NCI-H1048 (cell line): ENCODE measurements at regions not wholly inside any gene's neighbourhood (a gene's known extent, or its start where the extent isn't known, plus 50 kb on each side); places are given as distances from the start of the nearest gene placed in this dataset.

Experiments used
- DNase-seq: peaks from one replicate; lab custom pipeline; 2025; lab: John Stamatoyannopoulos, UW

DNA sequence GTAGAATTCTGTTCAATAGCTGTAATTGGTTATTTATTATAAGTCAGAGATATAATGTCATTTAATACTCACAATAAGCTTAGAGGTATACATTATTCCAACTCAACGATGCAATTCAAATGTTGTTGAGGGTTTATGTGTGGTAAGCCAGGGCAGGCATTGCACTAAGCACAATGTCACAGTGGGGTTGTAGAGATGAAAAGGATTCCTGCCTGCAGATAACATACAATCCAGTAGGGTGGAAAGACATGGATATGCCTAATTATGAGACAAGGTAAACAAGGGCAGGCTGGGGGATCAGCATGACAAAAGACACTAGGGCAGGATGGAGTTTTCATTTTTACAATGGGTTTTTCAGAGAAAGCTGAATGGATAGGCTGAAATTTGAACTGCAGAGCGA, 98.7 kb upstream of the PALM2AKAP2 start:
- no peak for DNase-seq

- no peak for DNase-seq
Observed at GRCh38 chr9:109682227-109682626, 97.8 kb upstream of the PALM2AKAP2 start.

- DNase-seq = no peak
Observed at GRCh38 chr9:109683521-109683920, 96.5 kb upstream of the PALM2AKAP2 start.

DNA sequence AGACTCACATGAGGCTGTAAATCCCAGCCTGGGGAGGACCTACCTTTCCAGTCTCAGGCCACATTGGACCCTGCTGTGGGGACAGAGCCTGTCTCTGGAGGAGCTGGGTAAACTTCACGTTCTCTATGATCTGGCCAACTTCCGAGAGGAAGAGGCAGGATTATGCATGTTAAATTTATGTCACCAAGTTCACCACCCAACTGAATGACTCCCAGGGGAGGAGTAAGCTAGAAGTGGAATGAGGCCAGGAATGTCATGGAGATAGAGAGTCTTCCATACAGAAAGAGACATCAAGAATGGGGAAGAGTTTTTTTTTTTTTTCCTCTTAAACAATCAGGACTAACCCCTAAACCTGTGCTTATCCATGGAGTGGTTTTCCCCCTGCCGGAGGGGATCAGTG, 90.3 kb upstream of the PALM2AKAP2 start:
- no peak for DNase-seq

DNA sequence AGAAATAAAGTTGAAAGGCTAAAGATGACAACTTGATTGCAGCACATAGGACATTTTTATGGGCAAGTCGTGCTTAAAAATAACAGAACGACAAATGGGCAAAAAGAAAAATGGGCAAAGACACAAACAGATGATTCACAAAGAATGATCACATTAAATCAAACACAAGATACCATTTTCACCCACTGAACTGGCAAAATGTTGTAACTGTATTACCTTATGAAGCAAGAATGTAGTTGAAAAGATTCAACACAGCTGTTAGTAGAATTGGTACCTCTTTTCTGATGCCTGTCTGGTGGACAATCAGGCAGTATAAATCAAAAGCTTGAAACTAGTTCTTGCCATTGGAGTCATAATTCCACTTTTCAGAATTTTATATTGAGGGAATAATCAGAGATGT, 81.0 kb upstream of the PALM2AKAP2 start:
- DNase-seq = no peak

DNA sequence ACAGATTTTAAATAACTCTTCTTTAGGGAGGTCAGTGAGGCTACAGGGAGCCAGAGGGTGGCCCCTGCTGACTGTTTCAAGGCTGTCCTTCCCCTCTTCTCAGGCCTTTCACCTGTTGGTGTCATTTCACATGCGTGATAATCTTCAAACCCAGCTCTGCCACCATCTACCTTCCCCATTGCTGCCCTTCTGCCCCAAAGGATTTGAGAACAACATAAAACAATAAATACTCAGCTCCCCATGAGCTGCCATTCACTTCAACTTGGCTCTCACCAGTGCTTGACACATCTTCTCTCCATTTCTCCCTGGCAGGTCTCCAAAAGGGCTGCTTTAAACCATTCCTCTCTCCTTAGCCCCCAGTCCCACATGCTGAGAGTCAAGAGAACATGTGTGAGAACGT, 75.5 kb upstream of the PALM2AKAP2 start:
- no peak for DNase-seq

DNA sequence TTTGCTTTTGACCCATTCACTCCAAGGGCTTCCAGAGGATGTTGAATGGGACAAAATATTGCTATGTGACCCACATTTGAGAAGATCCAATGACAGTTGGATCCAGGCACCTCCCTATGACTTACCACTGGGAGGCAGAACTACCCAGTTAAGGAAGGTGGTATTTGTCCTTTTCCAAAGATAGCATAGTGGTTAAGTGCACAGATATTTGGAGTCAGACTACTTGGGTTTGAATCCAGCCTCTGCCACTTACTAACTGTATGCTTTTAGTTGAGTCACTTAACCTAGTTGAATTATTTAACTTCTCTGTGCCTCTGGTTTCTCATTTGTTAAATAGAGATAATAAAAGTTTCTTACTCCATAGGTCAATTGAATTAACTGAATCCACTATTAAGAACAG, 74.5 kb upstream of the PALM2AKAP2 start:
- no peak for DNase-seq

DNA sequence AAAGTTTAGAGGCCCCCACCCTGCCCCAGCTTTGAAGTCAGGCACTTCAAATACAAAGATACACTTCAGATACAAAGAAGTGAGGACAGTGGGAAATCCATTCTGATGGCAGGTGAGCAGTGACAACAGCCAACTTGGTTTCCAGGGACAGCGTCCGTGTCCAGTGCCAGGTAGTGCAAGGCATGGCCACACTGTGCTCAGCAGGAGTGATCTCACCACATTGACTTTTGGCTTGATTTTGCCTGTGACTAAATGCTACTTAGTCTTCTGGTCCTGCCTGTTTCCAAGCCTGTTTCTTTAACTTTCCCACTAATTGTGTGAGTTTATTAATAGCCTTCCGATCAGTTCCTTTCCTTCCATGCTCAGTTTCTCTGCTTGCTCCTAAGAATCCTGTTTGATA, 72.6 kb upstream of the PALM2AKAP2 start:
- DNase-seq = no peak

DNA sequence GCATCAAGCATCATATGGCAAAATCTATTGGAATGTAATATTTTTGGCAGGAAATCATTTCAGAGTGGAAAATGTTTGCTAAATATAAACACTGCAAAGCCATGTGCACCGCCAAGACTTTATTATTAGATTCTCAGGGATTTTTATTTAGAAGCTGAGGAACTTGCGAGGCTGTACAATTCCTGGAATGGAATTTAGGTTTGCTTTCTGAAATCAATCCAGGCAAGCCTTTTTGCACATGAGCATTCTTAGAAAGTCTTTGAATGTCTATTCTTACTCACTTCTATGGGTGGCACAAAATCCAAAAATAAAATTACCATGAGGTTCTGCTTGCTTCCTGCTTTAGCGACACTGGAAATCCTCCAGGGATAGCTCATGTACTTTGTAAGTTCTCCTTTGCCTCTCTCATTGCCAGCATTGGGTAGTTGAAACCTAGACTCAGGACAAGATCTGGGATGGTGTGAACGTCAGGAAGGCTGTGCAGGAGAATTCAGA, 71.5 kb upstream of the PALM2AKAP2 start:
- no peak for DNase-seq

DNA sequence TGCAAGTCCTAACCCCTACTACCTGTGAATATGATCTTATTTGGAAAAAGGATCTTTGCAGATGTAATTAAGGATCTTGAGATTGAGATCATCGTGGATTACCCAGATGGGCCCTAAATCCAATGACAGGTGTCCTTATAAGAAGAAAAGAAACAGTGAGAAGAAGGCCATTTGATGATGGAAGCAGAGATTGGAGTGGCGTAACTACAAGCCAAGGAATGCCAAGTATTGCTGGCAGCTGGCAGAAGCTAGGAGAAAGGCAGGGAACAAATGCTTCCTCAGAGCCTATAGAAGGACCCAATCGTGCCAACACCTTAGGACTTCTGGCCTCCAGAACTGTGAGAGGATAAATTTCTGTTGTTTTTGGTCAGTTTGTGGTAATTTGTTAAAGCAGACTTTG, 70.1 kb upstream of the PALM2AKAP2 start:
- DNase-seq = no peak

DNA sequence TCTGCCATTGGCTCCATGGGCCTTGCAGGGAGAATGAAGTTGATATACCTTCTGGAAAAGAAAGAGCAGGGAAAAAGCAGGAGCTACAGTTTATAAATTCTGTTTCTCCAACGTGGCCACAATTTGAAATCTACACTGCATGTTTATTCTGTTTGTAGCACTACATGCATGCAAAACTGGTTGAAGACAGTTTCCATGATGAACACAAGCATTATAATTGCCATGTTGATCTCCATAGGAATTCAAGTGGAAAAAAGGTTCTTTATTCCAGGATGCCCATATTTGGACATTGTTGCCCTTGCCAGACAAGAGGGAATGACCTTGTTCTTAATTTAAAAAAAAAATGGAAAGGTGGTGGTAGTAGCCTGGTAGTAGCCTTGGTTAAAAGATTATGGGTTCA, 69.2 kb upstream of the PALM2AKAP2 start:
- DNase-seq = no peak

DNA sequence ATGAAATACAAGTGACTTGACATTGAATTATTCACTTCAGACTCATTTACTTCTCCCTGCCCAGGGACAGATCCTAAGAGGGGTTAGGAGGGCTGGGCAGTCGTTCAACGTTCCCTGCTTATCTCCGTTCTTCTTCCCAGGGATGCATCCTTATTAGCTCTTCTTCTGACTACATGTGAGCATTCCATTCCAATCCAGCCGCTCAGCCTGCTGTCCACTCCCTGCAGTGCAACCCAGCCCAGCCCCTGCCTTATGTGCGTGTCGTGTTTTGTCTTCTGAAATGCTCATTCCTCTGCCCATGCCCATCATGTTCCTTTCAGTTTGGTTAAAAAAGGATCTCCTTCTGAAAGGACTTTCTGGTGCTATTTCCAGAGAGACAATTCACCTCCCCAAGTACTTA, 64.7 kb upstream of the PALM2AKAP2 start:
- DNase-seq = no peak

GRCh38 chr9:109716631-109717030, 63.4 kb upstream of the PALM2AKAP2 start:
- DNase-seq = no peak

DNA sequence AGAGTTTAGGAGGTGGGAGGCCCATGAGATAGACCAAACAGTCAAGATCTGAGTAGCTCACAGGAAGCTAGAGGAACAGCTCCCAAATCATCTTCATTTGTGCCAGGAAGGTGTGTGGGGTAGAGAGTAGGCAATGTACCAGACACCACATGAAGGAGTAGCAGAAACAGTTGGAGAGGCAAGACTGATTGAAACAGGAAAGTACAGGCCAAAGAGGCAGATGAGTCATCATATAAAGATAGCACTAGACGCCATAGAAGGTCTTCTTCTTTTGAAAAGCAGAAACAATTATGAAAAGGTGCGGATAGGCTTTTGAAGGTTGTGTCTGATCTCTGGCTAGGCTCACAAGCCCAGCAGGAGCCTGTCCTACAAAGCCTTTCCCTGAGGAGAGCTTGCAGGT, 62.7 kb upstream of the PALM2AKAP2 start:
- no peak for DNase-seq

DNA sequence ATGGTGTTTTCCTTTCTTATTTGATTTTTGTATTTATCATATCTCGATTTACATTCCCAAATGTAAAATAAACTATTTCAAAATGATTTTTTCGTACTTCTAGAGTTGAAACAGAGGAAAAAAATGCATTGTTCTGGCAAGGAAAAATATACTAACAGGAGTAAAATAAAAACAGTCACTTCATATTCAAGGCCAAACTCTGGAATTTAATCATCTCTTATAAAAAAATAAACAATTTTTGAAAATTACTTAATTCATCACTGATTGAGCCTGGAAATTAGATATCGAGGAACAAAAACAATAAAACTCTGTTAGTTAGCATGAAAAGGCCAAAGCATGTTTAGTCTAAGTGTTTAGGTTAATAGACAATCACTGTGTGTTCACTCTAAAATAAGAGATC, 61.1 kb upstream of the PALM2AKAP2 start:
- DNase-seq = no peak

- no peak for DNase-seq
Observed at GRCh38 chr9:109721001-109721400, 59.0 kb upstream of the PALM2AKAP2 start.

- DNase-seq = no peak
Observed at GRCh38 chr9:109722007-109722406, 58.0 kb upstream of the PALM2AKAP2 start.

- DNase-seq = no peak
Observed at GRCh38 chr9:109723781-109724180, 56.2 kb upstream of the PALM2AKAP2 start.

DNA sequence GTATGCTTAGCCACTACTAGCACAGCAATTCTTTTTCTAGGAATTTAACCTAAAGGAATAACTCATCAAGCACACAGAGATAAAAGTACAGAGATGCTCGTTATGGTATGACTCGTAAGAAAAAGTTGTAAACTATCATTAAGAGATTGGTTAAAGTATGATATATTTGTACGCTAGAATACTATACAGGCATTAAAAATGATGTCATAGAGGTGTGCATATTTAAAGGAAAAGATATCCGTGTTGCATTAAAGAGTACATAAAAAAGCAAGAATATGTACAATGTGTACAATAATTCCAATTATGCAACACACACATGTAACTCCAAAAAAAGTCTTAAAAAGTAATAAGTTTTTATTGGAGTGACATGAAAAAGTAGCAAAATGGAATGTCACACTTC, 54.5 kb upstream of the PALM2AKAP2 start:
- DNase-seq = no peak

DNA sequence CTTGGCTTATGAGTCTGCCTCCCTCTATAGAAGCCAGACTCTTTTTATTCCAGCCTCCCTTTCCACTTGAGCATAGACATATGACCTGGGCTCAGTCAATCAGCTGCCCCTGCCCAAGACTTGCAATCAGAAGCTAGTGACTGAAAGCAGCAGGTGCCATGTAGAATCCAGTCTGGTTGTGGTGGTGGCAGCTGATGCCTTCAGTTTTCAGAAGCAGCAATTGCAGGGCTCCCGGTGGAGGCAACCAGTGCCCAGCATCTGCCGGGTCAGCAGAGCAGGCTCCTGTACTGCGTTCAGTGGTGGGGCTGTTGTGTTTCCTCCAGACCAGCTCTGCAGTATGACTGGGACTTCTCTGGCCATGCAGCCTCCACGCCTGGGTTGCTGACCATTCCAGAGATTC, 53.9 kb upstream of the PALM2AKAP2 start:
- DNase-seq = no peak

DNA sequence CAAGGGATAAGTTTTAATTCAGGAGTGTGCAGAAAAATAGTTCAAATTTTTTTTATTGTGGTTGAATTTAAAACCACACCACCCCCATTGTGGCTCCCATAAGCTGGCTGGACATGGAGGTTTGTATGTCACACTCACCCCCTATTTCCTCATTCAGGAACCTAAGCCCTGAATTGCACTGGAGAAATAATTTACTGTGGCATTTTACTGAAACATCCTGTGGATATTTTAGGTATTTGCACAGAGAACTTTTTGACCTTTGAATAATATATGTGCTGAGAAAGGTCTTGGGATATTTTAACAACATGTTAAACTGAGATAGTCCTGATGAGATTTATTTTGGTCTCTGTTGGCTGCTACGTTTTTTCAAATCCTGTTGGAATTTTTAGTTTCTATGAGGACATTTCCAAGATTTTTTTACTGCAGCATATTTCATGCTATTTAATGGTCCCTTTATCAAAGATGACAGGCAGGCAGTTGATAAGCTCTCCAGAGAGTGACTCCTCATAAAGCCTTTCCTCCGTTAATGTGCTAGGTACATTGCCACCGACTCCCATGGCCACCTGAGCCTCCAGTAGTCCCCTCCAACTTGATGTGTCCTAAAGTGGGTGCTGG, 51.2 kb upstream of the PALM2AKAP2 start:
- DNase-seq = no peak

GRCh38 chr9:109729513-109729912, 50.5 kb upstream of the PALM2AKAP2 start:
- DNase-seq = no peak
